ENCODE measurements at regions not wholly inside any gene's neighbourhood (a gene's known extent, or its start where the extent isn't known, plus 50 kb on each side); places are given as distances from the start of the nearest gene placed in this dataset.
"Not testable (repeated sequence)": the region's sequence is repeated elsewhere in the genome, so short reads cannot be mapped to it uniquely, and the experiment has no call there.

DNA sequence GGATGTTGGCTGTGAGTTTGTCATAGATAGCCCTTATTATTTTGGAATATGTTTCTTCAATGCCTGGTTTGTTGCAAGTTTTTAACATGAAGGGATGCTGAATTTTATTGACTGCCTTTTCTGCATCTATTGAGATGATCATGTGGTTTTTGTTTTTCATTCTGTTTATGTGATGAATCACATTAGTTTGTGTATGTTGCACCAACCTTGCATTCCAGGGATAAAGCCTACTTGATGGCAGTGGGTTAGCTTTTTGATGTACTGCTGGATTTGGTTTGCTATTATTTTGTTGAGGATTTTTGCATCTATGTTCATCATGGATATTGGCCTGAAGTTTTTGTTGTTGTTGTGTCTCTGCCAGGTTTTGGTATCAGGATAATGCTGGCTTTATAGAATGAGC is 225.6 kb downstream of the PCSK1 start:
- no peak for DNase-seq

DNA sequence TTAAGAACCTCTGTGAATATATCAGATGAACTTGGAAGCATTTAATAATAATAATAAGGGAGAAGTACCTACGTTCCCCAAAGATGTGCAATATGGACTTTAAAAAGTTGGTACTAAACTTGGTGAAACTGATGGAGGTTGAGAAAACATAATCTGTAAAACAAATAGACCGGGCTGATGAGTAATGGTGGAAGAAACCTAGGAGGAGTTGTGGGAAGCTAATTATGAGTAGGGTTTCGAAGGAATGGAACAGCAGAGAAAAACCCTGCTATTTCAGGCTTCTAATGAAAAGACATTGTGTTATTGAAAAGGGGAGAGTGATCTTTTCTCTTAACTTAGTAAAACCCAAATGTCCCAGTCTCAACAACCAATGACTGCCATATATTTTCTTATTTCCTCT is 229.3 kb downstream of the PCSK1 start:
- DNase-seq, result no peak

DNA sequence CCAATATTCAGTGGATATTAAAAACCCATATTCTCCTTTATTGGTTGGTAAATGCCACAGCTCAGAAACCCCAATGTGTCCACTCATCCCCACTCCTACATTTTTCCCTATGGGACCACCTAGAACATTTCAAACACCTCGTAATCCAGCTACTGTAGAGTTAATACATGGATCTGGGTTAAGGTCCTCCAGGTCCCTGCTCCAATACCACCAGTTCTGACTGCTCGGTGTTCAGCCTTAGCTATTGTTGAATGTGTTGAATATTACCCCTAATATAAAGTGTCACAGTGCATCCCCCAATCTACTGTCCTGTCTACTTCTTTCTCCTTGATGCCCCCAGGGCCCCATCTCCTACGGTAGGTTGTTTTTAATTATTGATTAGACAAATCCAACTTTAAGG is 231.5 kb downstream of the PCSK1 start:
- no peak for DNase-seq

DNA sequence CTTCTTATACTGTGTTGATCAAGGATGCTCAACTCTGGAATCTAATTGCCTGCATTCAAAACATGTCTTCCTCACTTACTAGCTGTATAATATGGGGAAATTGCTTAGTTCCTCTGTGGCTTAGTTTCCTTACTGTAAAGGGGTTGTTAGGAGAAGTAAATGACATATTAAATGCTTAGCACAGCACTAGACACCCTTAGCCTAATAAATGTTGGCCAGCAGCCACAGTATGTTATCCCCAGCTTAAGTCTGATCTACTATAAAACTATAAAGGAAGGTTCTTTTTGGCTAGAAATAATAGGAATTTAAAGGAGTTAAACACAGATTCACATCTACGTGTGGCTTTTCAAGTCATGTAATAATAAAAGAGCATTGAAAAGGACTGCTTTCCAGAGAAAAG is 232.4 kb downstream of the PCSK1 start:
- peak in 1 of 3 donors; percentile 38 for DNase-seq

DNA sequence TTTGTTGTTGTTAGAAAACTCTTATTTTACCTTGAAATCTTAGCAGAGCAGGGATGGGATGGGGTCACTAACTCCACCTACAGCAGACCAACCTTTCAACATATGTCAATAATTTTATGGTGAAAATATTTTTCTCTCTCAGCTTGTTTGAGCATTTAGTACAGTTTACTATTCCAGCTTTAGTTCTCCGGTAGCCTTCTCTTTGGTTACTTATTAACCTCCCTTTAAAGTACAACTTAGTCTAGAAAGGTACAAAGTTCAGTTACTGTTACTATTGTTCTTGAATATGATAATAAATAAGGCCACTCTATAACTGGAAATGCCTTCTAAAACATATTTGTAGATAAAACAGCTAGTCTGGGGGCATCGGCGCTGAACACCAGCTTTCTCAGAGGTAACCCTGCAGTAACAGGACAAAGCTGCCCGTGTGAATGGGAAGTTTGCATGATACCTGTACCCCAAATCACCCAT is 233.3 kb downstream of the PCSK1 start:
- no peak for DNase-seq

DNA sequence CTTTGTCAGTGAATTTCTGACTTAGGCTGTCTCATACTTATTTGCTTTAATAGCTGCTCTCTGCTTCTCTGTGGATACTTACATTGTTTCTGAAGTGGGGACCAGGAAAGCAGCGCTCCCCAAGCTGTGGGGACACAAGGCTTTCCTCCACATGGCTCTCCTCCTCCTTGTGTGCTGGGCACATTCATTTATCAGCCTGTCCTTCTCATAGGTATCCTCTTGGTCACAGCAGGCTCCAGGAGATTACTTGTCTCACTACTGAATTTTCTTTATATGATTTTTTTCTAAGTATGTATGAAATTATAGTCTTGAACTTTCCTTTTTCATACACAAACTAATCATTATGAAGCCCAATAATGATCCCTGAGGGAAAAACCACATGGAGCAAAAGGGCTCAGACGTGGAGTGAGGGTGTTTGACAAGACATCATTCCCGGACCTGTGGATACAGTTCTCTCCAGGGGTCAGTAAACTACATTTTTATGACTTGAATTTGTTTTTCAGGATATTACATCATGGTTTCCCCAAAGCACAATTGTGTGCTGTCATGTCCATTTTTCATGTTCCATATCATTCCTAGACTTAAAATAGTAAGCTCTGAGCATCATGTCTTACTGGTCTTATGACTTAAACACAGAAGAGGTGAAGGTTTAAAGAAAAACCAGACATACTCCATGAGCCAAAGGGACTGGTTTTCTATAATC is 234.5 kb downstream of the PCSK1 start:
- peak; percentile 56 to 78 (median 63) for DNase-seq

DNA sequence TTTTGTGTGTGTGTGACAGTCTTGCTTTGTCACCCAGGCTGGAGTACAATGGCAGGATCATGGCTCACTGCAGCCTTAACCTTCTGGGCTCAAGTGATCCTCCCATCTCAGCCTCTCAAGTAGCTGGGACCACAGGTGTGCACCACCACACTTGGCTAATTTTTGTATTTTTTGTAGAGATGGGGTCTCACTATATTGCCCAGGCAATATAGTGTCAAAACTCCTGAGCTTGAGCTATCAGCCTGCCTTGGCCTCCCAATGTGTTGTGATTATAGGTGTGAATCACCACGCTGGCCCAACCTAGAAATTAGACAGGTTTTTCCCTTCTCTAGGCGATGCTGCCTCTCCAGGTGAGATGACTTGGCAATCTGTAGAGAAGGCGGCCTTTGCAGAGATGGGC is 235.3 kb downstream of the PCSK1 start:
- DNase-seq, result not testable (repeated sequence)

DNA sequence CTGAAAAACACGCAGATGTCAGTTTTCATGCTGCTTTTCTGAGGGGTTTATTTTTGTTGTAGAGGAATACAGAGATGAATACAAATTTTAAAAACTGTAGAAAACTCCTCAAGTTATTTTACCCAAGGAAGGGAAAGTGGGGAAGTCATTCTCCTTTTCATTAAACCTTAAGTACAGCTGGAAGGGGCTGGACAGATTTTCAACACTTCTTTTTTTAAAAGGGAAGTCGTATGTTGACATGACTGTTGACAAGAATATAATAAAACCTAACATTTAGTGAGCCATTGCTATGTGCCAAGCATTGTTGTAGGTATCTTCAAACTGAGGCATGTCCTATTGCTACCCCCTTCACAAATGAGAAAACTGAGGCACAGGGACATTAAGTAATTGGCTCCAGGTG is 235.7 kb upstream of the ELL2 start:
- no peak for DNase-seq

DNA sequence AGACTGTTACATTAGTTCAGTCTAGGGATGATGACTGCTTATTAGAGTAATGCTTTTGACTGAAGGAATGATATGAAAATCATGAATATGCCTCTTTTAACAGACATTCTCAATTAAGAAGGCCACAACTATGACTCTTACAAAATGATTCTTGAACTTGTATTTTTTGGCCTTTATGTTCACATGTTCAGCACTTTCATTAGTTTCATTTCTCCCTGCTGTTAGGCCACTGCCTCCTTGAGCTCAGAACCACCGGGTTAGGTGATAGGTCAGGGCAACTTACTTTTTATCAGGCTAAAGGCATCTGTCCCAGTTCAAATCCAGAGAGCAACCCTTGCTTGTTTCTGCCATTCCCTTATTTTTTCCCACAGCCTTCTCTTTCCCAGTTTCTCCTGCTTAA is 235.2 kb upstream of the ELL2 start:
- peak in 1 of 3 donors; percentile 18 for DNase-seq

DNA sequence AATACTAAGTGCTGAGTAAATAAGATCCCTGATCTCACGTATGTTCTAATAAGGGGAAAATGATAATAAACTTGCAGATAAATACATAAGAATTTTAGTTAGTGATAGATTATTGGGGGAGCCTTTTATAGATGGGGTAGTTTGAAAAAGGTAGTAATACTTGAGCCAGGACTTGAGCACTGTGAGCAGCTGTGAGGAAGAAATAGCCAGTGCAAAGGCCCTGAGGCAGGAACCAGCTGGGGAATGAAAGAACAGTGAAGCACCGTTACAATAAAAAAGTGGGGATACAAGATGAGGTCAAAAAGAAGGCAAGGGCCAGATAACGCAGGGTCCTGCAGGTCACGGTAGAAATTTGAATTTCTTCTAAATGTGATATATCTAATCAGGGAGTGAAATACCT is 234.8 kb upstream of the ELL2 start:
- DNase-seq, result no peak

DNA sequence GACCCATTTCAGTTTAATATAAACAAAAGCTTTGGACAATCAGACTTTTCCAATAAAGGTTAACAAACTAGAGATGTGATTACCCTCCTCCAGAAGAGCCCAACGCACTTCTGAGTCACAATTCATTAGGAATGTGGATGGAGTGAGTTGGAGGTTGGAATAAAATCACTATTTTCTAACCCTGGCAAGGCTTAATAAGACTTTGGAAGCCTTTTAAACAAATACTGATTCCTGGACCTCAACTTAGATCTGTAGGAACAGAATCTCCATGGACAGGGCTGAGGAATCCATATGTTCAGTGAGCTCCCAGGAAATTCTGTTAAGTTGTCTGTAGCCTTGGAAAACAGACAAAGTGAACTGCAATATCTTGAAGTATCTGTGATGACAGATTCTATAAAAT is 233.5 kb upstream of the ELL2 start:
- DNase-seq, result peak; percentile 36 to 49 (median 36)

DNA sequence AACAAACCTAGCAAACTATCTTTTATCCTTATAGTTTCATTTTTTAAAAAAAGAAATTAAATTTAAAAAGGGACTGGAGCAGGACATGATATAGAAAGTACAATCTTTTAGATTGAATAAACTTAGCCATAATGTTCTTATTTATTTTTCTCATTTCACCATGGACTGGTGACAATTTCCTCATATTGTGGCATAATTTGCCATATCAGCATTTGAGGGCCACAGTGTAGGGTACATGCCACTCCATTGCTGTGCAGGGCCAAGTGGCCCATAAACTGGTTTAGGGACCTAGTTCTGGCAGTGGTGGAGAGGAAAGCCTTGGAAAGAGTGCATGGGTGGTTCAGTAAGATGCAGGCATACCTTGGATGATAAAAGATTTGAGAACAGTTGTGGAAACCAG is 232.9 kb upstream of the ELL2 start:
- DNase-seq, result no peak

DNA sequence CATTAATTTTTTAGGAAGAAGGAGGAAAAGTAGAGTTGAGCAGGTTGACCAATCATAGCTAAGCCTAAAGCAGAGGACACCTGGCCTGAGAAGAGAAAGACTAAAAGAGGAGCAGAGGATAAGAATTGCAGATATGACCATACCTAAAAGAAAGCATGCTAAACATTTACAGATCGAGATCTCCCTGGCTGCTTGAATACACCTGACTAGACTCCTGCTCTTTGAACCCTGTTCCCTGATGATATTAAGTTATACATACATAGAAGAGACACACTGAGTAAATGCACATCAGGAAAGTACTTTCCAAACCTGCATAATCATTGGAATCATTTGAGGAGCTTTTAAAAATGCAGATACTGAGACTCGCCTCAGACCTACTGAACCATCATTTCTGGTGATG is 232.3 kb upstream of the ELL2 start:
- no peak for DNase-seq

DNA sequence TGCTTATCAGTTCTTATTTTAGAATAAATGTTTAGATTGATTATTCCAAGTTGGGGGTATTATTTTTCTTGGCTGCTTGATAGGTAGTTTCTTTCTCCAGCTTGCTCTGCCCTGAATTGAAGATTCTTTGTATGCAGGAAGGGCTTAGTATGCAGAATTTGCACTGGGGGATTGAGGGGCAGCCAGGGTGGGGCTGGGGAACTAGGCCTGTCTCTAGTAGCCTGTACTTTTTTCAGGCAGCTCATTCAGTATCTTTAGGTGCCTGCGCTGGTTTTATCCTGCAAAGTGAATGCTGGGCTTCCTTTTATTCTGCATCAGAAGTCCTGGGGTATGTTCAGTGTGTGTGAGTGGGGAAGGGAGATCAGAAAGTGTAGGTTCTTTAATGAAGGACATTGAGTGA is 228.3 kb upstream of the ELL2 start:
- no peak for DNase-seq

DNA sequence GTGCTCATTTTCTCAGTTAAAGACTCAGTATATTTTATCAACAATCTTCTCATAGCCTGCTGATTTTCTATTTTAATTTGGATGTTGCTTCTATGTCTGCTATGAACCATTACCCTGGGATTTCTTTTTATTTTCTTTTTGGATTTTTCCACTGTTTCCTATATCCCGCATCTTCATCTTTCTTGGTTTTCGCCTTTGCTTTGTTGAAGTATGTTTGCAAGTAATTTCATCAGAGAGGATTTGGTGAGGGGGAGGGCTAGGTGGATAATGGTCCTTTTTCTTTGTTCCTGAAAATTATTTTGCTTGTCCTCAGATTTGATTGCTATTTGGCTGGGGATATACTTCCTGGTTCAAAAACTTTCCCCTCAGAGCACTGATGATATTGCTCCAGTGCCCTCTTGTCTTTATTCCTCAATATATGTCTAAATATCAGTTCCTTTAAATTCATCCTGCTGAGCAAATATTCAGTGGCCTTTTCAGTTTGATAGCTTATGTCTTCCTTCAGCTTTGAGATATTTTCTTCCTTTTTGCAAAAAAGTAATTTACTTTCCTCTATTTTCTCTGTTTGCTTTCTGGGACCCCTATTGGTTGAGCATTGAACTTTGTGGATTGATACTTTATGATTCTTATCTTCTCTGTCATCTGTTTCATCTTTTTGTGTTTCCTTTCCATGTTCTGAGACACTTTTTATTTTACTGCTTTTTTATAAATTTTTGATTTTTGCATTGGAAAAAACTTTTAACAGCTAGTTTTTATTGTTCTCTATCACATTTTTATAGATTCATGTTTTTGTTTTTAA is 227.6 kb upstream of the ELL2 start:
- no peak for DNase-seq

DNA sequence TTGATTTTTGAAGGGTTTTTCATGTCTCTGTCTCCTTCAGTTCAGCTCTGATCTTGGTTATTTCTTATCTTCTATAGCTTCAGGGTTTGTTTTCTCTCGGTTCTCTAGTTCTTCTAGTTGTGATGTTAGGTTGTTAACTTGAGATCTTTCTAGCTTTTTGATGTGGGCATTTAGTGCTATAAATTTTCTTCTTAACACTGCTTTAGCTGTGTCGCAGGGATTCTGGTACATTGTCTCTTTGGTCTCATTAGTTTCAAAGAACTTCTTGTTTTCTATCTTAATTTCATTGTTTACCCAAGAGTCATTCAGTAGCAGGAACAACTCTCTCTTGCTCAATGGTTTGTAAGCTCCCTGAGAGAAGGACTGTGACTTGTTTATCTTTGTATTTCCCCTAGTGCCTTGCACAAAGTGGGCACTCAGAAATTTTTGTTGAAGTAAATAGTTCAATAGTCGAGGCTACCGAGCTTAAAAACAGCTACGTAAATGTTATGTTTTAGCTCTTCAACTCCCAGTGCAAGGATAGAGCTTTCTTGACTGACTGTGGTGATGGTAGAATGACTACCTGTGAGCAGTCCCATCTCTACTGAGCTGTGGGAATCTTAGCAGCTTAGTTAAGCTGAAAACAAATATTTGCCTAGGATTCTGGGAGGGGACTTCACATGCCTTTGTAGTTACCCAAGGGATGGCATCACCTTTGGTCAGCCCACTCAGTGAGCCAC is 225.8 kb upstream of the ELL2 start:
- no peak for DNase-seq

DNA sequence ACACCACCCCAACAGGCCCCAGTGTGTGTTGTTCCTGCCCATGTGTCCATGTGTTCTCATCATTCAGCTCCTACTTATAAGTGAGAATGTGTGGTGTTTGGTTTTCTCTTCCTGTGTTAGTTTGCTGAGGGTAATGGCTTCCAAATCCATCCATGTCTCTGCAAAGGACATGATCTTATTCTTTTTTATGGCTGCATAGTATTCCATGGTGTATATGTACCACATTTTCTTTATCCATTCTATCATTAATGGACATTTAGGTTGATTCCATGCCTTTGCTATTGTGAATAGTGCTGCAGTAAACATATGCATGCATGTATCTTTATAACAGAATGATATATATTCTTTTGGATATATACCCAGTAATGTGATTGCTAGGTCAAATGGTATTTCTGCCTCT is 222.9 kb upstream of the ELL2 start:
- DNase-seq, result not testable (repeated sequence)

DNA sequence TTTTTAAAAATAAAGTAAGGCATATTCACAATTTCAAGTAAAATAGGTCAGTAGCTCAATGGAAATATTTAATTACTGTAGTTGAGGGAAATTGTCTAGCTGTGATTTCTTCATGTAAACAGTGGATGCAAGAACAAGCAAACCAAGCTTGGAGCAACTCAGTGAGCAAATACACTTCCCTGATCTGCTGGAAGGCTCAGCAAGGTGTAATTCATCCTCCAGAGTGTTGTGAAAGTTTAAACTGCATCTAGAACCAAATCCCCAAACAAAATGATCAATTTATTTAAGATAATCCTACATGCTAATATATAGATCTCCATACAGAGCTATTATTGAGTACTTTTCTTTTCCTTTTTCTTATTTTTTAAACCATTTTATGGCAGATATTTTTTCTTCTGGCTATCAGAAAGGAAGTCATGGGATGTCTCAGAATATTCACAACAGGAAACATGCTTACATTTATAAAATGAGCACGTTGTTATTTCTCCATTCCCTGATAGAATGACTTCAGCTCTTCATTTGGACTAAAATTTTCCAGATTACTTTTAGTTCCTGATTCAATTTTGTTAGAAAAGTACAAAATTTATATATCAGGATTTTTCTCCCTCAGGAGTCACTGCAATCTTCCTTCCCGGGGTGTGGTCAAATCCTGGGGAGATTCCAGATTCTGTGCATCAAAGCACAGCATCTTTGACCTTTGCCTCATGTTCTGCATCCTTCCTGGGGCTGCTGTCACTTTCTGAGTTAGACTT is 219.2 kb upstream of the ELL2 start:
- DNase-seq, result no peak

DNA sequence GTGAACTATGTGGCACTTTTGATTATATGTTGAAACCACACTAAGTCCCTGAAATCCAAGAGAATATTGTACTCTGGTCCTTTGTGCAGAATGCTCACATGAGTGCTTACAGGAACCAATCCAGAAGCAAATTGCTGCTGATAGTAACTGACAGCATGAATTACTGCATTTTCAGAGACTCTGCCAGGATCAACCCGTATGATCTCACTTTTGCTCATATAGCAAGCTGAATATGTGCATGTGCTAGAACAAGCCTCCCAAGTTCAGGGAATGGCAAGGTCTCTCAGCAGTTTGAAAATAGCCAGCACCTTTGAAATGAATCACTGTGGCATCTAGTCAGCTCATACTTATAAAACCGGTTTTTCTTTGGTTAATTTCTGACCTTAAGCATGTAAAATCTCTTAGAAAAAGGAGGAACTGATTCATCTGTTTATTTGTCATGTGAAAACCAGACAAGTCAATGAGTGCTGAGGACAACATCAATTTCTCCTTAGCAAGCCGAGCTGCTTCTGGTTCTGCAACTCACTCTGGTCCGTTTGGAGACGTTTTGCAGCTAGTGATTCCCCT is 215.7 kb upstream of the ELL2 start:
- peak in 2 of 3 donors; percentile 51 to 70 for DNase-seq

DNA sequence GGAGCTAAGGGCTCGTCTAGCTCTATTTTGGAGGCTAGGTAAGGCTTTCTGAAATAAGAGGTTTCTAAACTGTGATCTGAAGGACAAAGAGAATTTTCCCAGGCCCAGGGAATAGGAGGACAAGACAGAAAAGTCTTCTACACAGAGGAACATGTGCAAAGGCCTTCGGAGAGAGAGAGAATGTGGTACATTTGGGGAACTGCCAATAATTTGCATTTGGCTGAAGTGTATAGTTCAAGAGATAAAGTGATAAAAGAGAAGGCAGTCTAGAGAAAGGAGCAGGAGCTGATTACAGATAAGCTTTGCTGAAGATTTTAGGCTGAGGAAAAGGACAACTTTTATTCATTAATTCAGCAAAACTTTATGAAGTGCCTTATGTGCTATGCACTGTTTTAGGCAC is 214.4 kb upstream of the ELL2 start:
- no peak for DNase-seq

DNA sequence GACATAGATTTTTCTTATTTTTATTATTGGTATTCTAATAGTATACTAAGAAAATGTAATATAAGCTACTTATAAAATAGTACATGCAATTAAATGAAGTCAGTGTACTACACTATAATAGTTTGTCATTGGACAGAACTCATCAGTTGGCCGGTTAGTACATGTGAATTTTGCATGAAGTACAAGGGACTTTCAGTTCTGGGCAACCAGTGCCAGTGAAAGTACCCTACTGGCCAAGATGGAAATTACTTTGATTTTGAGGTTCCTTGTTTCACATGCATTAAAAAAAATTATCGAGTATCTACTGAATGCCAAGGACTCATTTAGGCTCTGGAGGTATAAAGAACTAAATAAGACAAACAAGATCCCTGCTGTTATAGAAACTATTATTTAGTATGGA is 213.4 kb upstream of the ELL2 start:
- no peak for DNase-seq

DNA sequence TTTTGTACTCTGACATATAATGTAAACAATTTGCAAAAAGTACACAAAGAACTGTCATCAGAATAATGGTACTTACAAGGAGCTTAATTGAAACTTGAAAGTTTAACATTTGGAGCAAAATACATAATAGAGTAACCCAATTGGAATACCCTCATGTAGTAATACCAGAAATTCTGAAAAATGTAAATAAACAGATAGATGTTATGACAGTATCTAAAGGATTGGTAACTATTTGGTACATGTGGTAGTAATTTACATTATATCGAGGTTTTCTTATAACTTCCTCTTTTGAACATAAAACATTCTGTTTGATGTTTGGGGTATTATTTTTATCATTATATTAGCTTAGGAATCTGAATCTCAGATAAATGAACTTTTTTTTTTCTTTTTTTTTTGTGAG is 211.7 kb upstream of the ELL2 start:
- no peak for DNase-seq
